Activated T-cell treated with anti-CD3 and anti-CD28 coated beads, Interleukin-2, amount 50 U/mL, for 24 hours (primary cell): ENCODE measurements at regions not wholly inside any gene's neighbourhood (a gene's known extent, or its start where the extent isn't known, plus 50 kb on each side); places are given as distances from the start of the nearest gene placed in this dataset.

ENCODE experiments used
- DNase-seq: peaks from one replicate; pipeline ENCODE4 v3.0.0-alpha.2; 2020
- H3K27ac Mint-ChIP-seq: 2 replicates; pipeline ENCODE4 v1.8.0; 2020; ENCODE audit warnings: mild to moderate bottlenecking, mixed read lengths
- H3K27me3 Mint-ChIP-seq: 2 replicates; pipeline ENCODE4 v1.8.0; 2020; ENCODE audit warnings: mixed read lengths
- H3K36me3 Mint-ChIP-seq: 2 replicates; pipeline ENCODE4 v1.8.0; 2020; ENCODE audit warnings: low read depth, mixed read lengths
- H3K4me1 Mint-ChIP-seq: 2 replicates; pipeline ENCODE4 v1.8.0; 2020; ENCODE audit warnings: low read depth, mixed read lengths
- H3K4me3 Mint-ChIP-seq: 2 replicates; pipeline ENCODE4 v1.8.0; 2020; ENCODE audit warnings: mild to moderate bottlenecking, moderate library complexity, mixed read lengths
- H3K9me3 Mint-ChIP-seq: 2 replicates; pipeline ENCODE4 v1.8.0; 2020; ENCODE audit warnings: mixed read lengths

- Mint-ChIP-seq H3K4me3 (no peak overlapping the region), H3K36me3 (no peaks in the 10 kb centered on the region), H3K4me1 (no peaks in the 10 kb centered on the region), H3K27ac (no peak overlapping the region), H3K9me3 (no peaks in the 10 kb centered on the region), H3K27me3 (no peaks in the 10 kb centered on the region)
- DNase-seq, result no peak
Observed at GRCh38 chr5:107196500-107197059, 474.2 kb downstream of the EFNA5 start.

DNA sequence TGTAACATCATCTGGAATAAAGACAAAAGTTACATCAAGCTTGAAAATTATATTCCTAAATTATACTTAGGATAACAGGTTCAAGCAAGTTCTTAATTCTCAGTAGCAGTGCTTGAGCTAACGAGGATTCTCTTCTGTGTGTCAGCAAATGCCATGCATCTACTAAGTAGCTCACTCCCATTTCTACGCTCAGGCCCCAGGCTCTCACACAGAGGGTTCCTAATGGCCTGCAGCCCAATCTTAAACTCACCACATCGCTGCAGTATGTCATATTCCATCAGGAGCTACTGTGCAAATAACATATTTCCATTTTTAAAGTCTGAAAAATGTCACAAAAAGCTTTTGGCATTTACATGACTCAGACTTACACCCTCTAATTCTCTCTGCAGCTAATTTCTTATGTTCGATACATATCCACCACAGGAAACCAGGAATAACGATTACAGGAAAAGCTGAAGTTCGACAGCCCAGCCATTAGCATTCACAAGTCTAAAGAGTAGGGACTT, 474.8 kb downstream of the EFNA5 start:
- DNase-seq, result no peak
- Mint-ChIP-seq H3K4me3 (no peak overlapping the region), H3K36me3 (no peaks in the 10 kb centered on the region), H3K4me1 (no peaks in the 10 kb centered on the region), H3K27ac (no peak overlapping the region), H3K9me3 (no peaks in the 10 kb centered on the region), H3K27me3 (no peaks in the 10 kb centered on the region)

DNA sequence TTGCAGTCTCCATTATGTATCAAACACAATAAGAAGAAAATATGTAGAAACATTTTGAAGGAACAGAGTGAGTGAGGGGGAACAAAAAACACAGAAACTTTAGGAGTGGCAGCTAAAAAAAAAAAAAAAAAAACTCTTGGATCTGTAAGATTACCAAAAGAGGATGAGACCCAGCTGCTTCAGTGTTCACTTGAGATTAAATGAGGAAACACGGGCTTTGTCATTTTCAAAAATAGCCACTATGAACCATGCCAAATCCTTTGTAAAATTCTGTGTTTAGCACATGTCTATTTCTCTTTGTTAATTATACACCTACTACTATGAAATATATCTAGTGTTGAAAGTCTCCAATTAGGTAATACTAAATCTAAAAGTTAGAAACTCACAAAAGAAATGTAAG, 485.9 kb downstream of the EFNA5 start:
- H3K27me3 Mint-ChIP-seq, result no peaks in the 10 kb centered on the region
- no peak for DNase-seq
- H3K27ac Mint-ChIP-seq, result no peak overlapping the region
- H3K9me3 Mint-ChIP-seq, result peaks cover 3% of the 10 kb centered on the region
- H3K4me1 Mint-ChIP-seq, result no peaks in the 10 kb centered on the region
- no peaks in the 10 kb centered on the region for H3K36me3 Mint-ChIP-seq
- H3K4me3 Mint-ChIP-seq, result no peak overlapping the region

- Mint-ChIP-seq H3K27me3 (no peaks in the 10 kb centered on the region), H3K36me3 (no peaks in the 10 kb centered on the region), H3K4me1 (no peaks in the 10 kb centered on the region), H3K27ac (no peak overlapping the region), H3K4me3 (no peak overlapping the region), H3K9me3 (peaks cover 3% of the 10 kb centered on the region)
- DNase-seq, result no peak
Observed at GRCh38 chr5:107184066-107184465, 486.7 kb downstream of the EFNA5 start.

- Mint-ChIP-seq H3K27me3 (no peaks in the 10 kb centered on the region), H3K4me3 (no peak overlapping the region)
Observed at GRCh38 chr5:107170620-107171019, 500.1 kb downstream of the EFNA5 start.

GRCh38 chr5:107169867-107170266, 500.9 kb downstream of the EFNA5 start:
- H3K9me3 Mint-ChIP-seq, result peaks cover 21% of the 10 kb centered on the region
- no peak for DNase-seq
- H3K27ac Mint-ChIP-seq, result no peak overlapping the region
- H3K4me1 Mint-ChIP-seq, result no peaks in the 10 kb centered on the region
- H3K27me3 Mint-ChIP-seq, result no peaks in the 10 kb centered on the region
- H3K36me3 Mint-ChIP-seq, result no peaks in the 10 kb centered on the region
- H3K4me3 Mint-ChIP-seq, result no peak overlapping the region

More at GRCh38 chr5:107170620-107171019, 500.1 kb downstream of the EFNA5 start:
- H3K36me3 Mint-ChIP-seq, result no peaks in the 10 kb centered on the region
- no peaks in the 10 kb centered on the region for H3K4me1 Mint-ChIP-seq
- H3K27ac Mint-ChIP-seq, result no peak overlapping the region
- peaks cover 21% of the 10 kb centered on the region for H3K9me3 Mint-ChIP-seq
- no peak for DNase-seq

GRCh38 chr5:107168848-107169752, 501.6 kb downstream of the EFNA5 start:
- Mint-ChIP-seq H3K4me1 (no peaks in the 10 kb centered on the region), H3K9me3 (peaks cover 21% of the 10 kb centered on the region), H3K27ac (no peak overlapping the region), H3K36me3 (no peaks in the 10 kb centered on the region), H3K4me3 (no peak overlapping the region), H3K27me3 (no peaks in the 10 kb centered on the region)
- no peak for DNase-seq

- H3K9me3 Mint-ChIP-seq, result peaks cover 21% of the 10 kb centered on the region
- H3K36me3 Mint-ChIP-seq, result no peaks in the 10 kb centered on the region
- no peak for DNase-seq
- no peak overlapping the region for H3K27ac Mint-ChIP-seq
- no peak overlapping the region for H3K4me3 Mint-ChIP-seq
- H3K27me3 Mint-ChIP-seq, result no peaks in the 10 kb centered on the region
- H3K4me1 Mint-ChIP-seq, result no peaks in the 10 kb centered on the region
Observed at GRCh38 chr5:107168086-107168485, 502.7 kb downstream of the EFNA5 start.

- Mint-ChIP-seq H3K9me3 (peaks cover 12% of the 10 kb centered on the region), H3K36me3 (no peaks in the 10 kb centered on the region), H3K27ac (no peak overlapping the region), H3K4me1 (no peaks in the 10 kb centered on the region), H3K27me3 (no peaks in the 10 kb centered on the region), H3K4me3 (no peak overlapping the region)
- DNase-seq, result no peak
Observed at GRCh38 chr5:107165296-107165695, 505.4 kb downstream of the EFNA5 start.

DNA sequence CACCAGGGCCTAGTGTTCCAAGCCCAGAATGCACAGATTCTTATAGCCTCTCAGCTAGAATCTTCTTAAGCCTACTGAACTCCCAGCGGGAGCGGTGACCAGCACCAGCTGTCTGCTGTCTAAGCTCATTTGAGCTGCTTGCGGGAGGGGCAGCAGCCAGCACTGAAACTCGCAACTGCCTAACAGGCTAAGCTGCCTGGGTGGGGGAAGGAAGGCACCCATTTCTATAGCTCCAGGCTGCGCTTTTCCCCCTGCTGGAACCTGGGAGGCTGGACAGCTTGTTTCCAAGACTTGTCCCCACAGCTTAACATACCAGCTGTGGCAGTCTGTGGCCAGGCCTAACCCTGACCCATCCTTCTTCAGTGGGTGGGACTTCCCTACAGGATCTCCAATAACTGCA, 512.9 kb downstream of the EFNA5 start:
- Mint-ChIP-seq H3K4me3 (no peak overlapping the region), H3K9me3 (no peaks in the 10 kb centered on the region), H3K27me3 (no peaks in the 10 kb centered on the region), H3K4me1 (no peaks in the 10 kb centered on the region), H3K27ac (no peak overlapping the region), H3K36me3 (no peaks in the 10 kb centered on the region)
- DNase-seq, result no peak

GRCh38 chr5:107155707-107156106, 515.0 kb downstream of the EFNA5 start:
- Mint-ChIP-seq H3K27ac (no peak overlapping the region), H3K36me3 (no peaks in the 10 kb centered on the region), H3K4me3 (no peak overlapping the region), H3K4me1 (no peaks in the 10 kb centered on the region), H3K27me3 (no peaks in the 10 kb centered on the region), H3K9me3 (no peaks in the 10 kb centered on the region)
- no peak for DNase-seq

- Mint-ChIP-seq H3K27ac (no peak overlapping the region), H3K4me1 (no peaks in the 10 kb centered on the region), H3K4me3 (no peak overlapping the region), H3K9me3 (no peaks in the 10 kb centered on the region), H3K27me3 (no peaks in the 10 kb centered on the region), H3K36me3 (no peaks in the 10 kb centered on the region)
- no peak for DNase-seq
Observed at GRCh38 chr5:107154593-107154992, 516.1 kb downstream of the EFNA5 start.

- no peak overlapping the region for H3K27ac Mint-ChIP-seq
- H3K4me3 Mint-ChIP-seq, result no peak overlapping the region
- no peaks in the 10 kb centered on the region for H3K9me3 Mint-ChIP-seq
- no peak for DNase-seq
- H3K4me1 Mint-ChIP-seq, result no peaks in the 10 kb centered on the region
- no peaks in the 10 kb centered on the region for H3K36me3 Mint-ChIP-seq
- no peaks in the 10 kb centered on the region for H3K27me3 Mint-ChIP-seq
Observed at GRCh38 chr5:107153283-107153682, 517.5 kb downstream of the EFNA5 start.

DNA sequence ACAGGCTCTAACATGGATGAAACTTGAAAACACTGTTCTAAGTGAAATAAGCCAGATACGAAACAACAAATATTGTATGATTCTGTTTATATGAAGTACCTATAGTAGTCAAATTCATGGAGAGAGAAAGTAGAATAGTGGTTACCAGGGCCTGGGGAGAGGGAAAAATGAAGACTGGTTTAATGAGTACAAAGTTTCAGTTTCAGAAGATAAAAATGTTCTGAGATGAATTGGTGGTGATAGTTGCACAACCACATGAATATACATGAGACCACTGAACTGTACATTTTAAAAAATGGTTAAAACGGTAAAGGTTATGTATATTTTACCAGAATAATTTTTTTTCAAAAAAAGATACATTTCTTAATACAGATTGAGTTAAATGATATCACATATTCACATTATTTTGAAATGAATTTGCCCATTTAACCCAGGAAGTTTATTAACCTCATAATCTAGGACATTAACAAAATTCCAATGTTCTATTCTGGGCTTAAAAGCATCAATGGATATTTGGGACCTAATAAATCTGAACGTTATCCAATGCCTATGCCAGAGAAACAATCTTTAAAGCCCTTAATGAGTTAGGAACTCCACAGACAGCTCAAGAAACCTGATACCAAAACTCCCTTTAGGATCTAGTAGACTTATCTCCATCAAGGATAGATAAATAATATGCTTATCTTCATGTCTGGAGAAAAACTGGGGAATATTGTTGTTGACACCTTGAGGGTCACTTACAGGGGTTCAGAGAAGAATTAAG, 521.3 kb downstream of the EFNA5 start:
- H3K27ac Mint-ChIP-seq, result no peak overlapping the region
- H3K9me3 Mint-ChIP-seq, result no peaks in the 10 kb centered on the region
- no peak overlapping the region for H3K4me3 Mint-ChIP-seq
- no peaks in the 10 kb centered on the region for H3K4me1 Mint-ChIP-seq
- no peak for DNase-seq
- no peaks in the 10 kb centered on the region for H3K36me3 Mint-ChIP-seq
- no peaks in the 10 kb centered on the region for H3K27me3 Mint-ChIP-seq

GRCh38 chr5:107147589-107147988, 523.1 kb downstream of the EFNA5 start:
- no peaks in the 10 kb centered on the region for H3K4me1 Mint-ChIP-seq

More at GRCh38 chr5:107147589-107147988, 523.1 kb downstream of the EFNA5 start:
- Mint-ChIP-seq H3K9me3 (no peaks in the 10 kb centered on the region), H3K27ac (no peak overlapping the region), H3K27me3 (no peaks in the 10 kb centered on the region), H3K36me3 (no peaks in the 10 kb centered on the region), H3K4me3 (no peak overlapping the region)
- no peak for DNase-seq
